H1 (cell line): ENCODE measurements at regions not wholly inside any gene's neighbourhood (a gene's known extent, or its start where the extent isn't known, plus 50 kb on each side); places are given as distances from the start of the nearest gene placed in this dataset.

Source experiments
- CTCF ChIA-PET: fragments of 300-600 bp; sonication (Branson Sonifier 250); formaldehyde crosslinking; loops from one replicate; lab custom pipeline; 2021; ENCODE audit not compliant: partially characterized antibody; lab: Charles Lee
- POLR2A ChIA-PET: fragments of 300-600 bp; sonication (Branson Sonifier 250); formaldehyde crosslinking; loops from one replicate; lab custom pipeline; 2021; ENCODE audit warnings: inconsistent platforms; ENCODE audit not compliant: partially characterized antibody; lab: Charles Lee
- DNase-seq, 2 experiments: peaks; one replicate each; pipeline versions ENCODE4 v3.0.0 to v3.0.0-alpha.2; 2010 to 2022; ENCODE audit warnings: low spot score in 2 of 2, low read depth in 1 of 2, mixed read lengths in 1 of 2
- FAIRE-seq: peaks from 2 replicates; lab custom pipeline; 2011; peaks lifted over from hg19 to GRCh38; lab: Jason Lieb, UNC
- H2AFZ ChIP-seq: 2 replicates; pipeline ENCODE4 v1.8.1; 2012; ENCODE audit warnings: low read length, inconsistent platforms
- H2AK5ac ChIP-seq: 2 replicates; pipeline ENCODE4 v1.6.1; 2013; ENCODE audit warnings: low read depth, low read length
- H2BK120ac ChIP-seq: replicated peaks from 2 replicates; pipeline ENCODE3; 2013; ENCODE audit warnings: low read depth, low read length, inconsistent platforms
- H2BK12ac ChIP-seq: 2 replicates; pipeline ENCODE4 v1.6.1; 2013; ENCODE audit warnings: low read depth, low read length
- H2BK15ac ChIP-seq: 2 replicates; pipeline ENCODE4 v1.6.1; 2013; ENCODE audit warnings: low read length
- H2BK20ac ChIP-seq: 2 replicates; pipeline ENCODE4 v1.6.1; 2013; ENCODE audit warnings: low read length
- H2BK5ac ChIP-seq: 2 replicates; pipeline ENCODE4 v1.6.1; 2013; ENCODE audit warnings: low read depth, low read length
- H3K14ac ChIP-seq: 2 replicates; pipeline ENCODE4 v1.6.1; 2013; ENCODE audit warnings: inconsistent platforms; ENCODE audit not compliant: insufficient read length
- H3K18ac ChIP-seq: 2 replicates; pipeline ENCODE4 v1.6.1; 2013; ENCODE audit warnings: low read length; ENCODE audit errors: extremely low read depth
- H3K23ac ChIP-seq: 2 replicates; pipeline ENCODE4 v1.6.1; 2013; ENCODE audit warnings: inconsistent platforms; ENCODE audit not compliant: insufficient read length
- H3K23me2 ChIP-seq: 2 replicates; pipeline ENCODE4 v1.6.1; 2013; ENCODE audit warnings: low read depth, low read length
- H3K27ac ChIP-seq: 2 replicates; pipeline ENCODE4 v1.6.1; 2011; ENCODE audit warnings: low read depth, low read length, inconsistent platforms
- H3K27me3 ChIP-seq, 4 experiments: replicated peaks in 1 of 4; 1 replicate in 1 of 4; 2 replicates in 3 of 4; pipeline versions ENCODE4 v1.6.1 to v1.8.1; 2011 to 2013; ENCODE audit warnings: low read length in 3 of 4, mild to moderate bottlenecking in 3 of 4, inconsistent platforms in 2 of 4, mixed read lengths in 2 of 4, moderate library complexity in 1 of 4; ENCODE audit not compliant: control insufficient read depth in 3 of 4, insufficient read depth in 3 of 4; ENCODE audit errors: extremely low read depth in 1 of 4
- H3K36me3 ChIP-seq, 4 experiments: 2 replicates each; pipeline versions ENCODE4 v1.6.1 to v1.8.1; 2011 to 2013; ENCODE audit warnings: mild to moderate bottlenecking in 4 of 4, low read length in 3 of 4, moderate library complexity in 2 of 4, control low read depth in 1 of 4, inconsistent platforms in 1 of 4; ENCODE audit not compliant: insufficient read depth in 4 of 4, control insufficient read depth in 2 of 4
- H3K4ac ChIP-seq: replicated peaks from 2 replicates; pipeline ENCODE3; 2013; ENCODE audit warnings: low read length, low read depth, mixed read lengths, inconsistent platforms; ENCODE audit not compliant: insufficient read length
- H3K4me1 ChIP-seq, 4 experiments: replicated peaks in 1 of 4; 1 replicate in 1 of 4; 2 replicates in 3 of 4; pipeline versions ENCODE4 v1.6.1 to v1.8.1; 2011 to 2013; ENCODE audit warnings: low read length in 3 of 4, inconsistent platforms in 2 of 4, mixed read lengths in 1 of 4; ENCODE audit not compliant: insufficient read depth in 4 of 4, control insufficient read depth in 3 of 4
- H3K4me2 ChIP-seq, 2 experiments: 2 replicates each; pipeline versions ENCODE4 v1.6.1 to v1.8.1; 2011 to 2013; ENCODE audit warnings: low read depth in 2 of 2, low read length in 2 of 2, control low read depth in 1 of 2, inconsistent platforms in 1 of 2, mild to moderate bottlenecking in 1 of 2; ENCODE audit not compliant: insufficient read depth in 1 of 2
- H3K4me3 ChIP-seq, 4 experiments: fragments of 200-600, 300-600 bp in 1 of 4; sonication (generic), shearing (Covaris generic), sonication (Bioruptor Twin) in 1 of 4; 2 replicates each; pipeline versions ENCODE4 v1.5.1 to v1.8.1; 2011 to 2016; ENCODE audit warnings: low read length in 4 of 4, low read depth in 3 of 4, control low read depth in 2 of 4, inconsistent platforms in 2 of 4, mild to moderate bottlenecking in 2 of 4, mixed read lengths in 1 of 4, moderate library complexity in 1 of 4; ENCODE audit not compliant: insufficient read depth in 2 of 4; ENCODE audit errors: extremely low read depth in 1 of 4
- H3K56ac ChIP-seq: replicated peaks from 2 replicates; pipeline ENCODE3; 2013; ENCODE audit warnings: low read depth, mild to moderate bottlenecking, mixed read lengths, low read length, inconsistent platforms; ENCODE audit not compliant: insufficient read length
- H3K79me1 ChIP-seq: 2 replicates; pipeline ENCODE4 v1.6.1; 2013; ENCODE audit warnings: low read depth, low read length, control low read depth
- H3K79me2 ChIP-seq, 2 experiments: 2 replicates each; pipeline versions ENCODE4 v1.6.1 to v1.8.1; 2012 to 2013; ENCODE audit warnings: low read length in 2 of 2, mild to moderate bottlenecking in 2 of 2, inconsistent platforms in 1 of 2; ENCODE audit not compliant: insufficient read depth in 2 of 2, control insufficient read depth in 1 of 2
- H3K9ac ChIP-seq, 4 experiments: replicated peaks in 1 of 4; 1 replicate in 1 of 4; 2 replicates in 3 of 4; pipeline versions ENCODE4 v1.6.1 to v1.8.1; 2011 to 2013; ENCODE audit warnings: low read depth in 3 of 4, low read length in 3 of 4, control low read depth in 2 of 4, mild to moderate bottlenecking in 2 of 4, moderate library complexity in 2 of 4, inconsistent platforms in 1 of 4; ENCODE audit errors: extremely low read depth in 1 of 4
- H3K9me3 ChIP-seq, 2 experiments: 2 replicates each; pipeline versions ENCODE4 v1.6.1 to v1.8.1; 2012 to 2013; ENCODE audit warnings: mild to moderate bottlenecking in 2 of 2, moderate library complexity in 2 of 2, control low read depth in 1 of 2, inconsistent platforms in 1 of 2, low read depth in 1 of 2, low read length in 1 of 2, mixed read lengths in 1 of 2; ENCODE audit not compliant: insufficient read depth in 2 of 2
- H4K20me1 ChIP-seq, 2 experiments: replicated peaks in 1 of 2; 2 replicates each; pipeline versions ENCODE3 to v1.8.1; 2011 to 2013; ENCODE audit warnings: inconsistent platforms in 2 of 2, low read length in 2 of 2, mild to moderate bottlenecking in 1 of 2; ENCODE audit not compliant: insufficient read depth in 2 of 2, control insufficient read depth in 1 of 2
- H4K5ac ChIP-seq: 2 replicates; pipeline ENCODE4 v1.6.1; 2013; ENCODE audit warnings: low read length, low read depth, mixed read lengths, inconsistent platforms; ENCODE audit not compliant: insufficient read length
- H4K8ac ChIP-seq: 2 replicates; pipeline ENCODE4 v1.8.0; 2013; ENCODE audit warnings: mild to moderate bottlenecking, moderate library complexity, low read length, inconsistent platforms; ENCODE audit not compliant: insufficient read depth; ENCODE audit errors: extremely low read depth
- H4K91ac ChIP-seq: replicated peaks from 2 replicates; pipeline ENCODE3; 2013; ENCODE audit warnings: low read length, mixed read lengths, inconsistent platforms; ENCODE audit not compliant: insufficient read length
- ASH2L ChIP-seq: fragments of 200-600, 300-600 bp; sonication (generic); IDR thresholded peaks from one replicate; pipeline ENCODE4 v1.7.1; 2017; ENCODE audit warnings: low read length
- BACH1 ChIP-seq: IDR thresholded peaks from 2 replicates; pipeline ENCODE4 v1.6.1; 2012; ENCODE audit warnings: low read length, improper control_type of control experiment
- BCL11A ChIP-seq, 2 experiments: IDR thresholded peaks; one replicate each; pipeline ENCODE4 v1.6.1; 2011; ENCODE audit warnings: low read depth in 2 of 2, low read length in 2 of 2, mild to moderate bottlenecking in 2 of 2
- CBX8 ChIP-seq: fragments of 300-800, 300-1000 bp; sonication (generic); IDR thresholded peaks from 2 replicates; pipeline ENCODE4 v1.7.1; 2016; ENCODE audit warnings: low read depth, low read length, borderline replicate concordance
- E2F6 ChIP-seq: IDR thresholded peaks from 2 replicates; pipeline ENCODE4 v1.6.1; 2012; ENCODE audit warnings: inconsistent platforms
- EGR1 ChIP-seq: IDR thresholded peaks from 2 replicates; pipeline ENCODE4 v1.6.1; 2011; ENCODE audit warnings: low read depth, low read length, borderline replicate concordance
- EZH2 ChIP-seq: fragments of 200-600 bp; sonication (generic); IDR thresholded peaks from 2 replicates; pipeline ENCODE4 v1.7.1; 2012; ENCODE audit warnings: low read depth, mild to moderate bottlenecking, moderate library complexity, low read length, inconsistent platforms; ENCODE audit not compliant: severe bottlenecking
- KDM4A ChIP-seq: IDR thresholded peaks from one replicate; pipeline ENCODE4 v1.7.1; 2012; ENCODE audit warnings: low read depth, mild to moderate bottlenecking, moderate library complexity, low read length, inconsistent platforms; ENCODE audit not compliant: severe bottlenecking
- NANOG ChIP-seq: IDR thresholded peaks from 2 replicates; pipeline ENCODE4 v1.6.1; 2011; ENCODE audit warnings: low read length, low read depth, mild to moderate bottlenecking, inconsistent platforms; ENCODE audit not compliant: insufficient read depth, poor library complexity, severe bottlenecking
- POLR2AphosphoS5 ChIP-seq: IDR thresholded peaks from 2 replicates; pipeline ENCODE4 v1.6.1; 2011; ENCODE audit warnings: low read depth, low read length
- SAP30 ChIP-seq: fragments of 300-600 bp; sonication (generic); IDR thresholded peaks from 2 replicates; pipeline ENCODE4 v1.7.1; 2012; ENCODE audit warnings: low read length, moderate library complexity, mild to moderate bottlenecking, inconsistent platforms; ENCODE audit not compliant: insufficient read depth, insufficient replicate concordance
- SIRT6 ChIP-seq: IDR thresholded peaks from one replicate; pipeline ENCODE4 v1.7.1; 2012; ENCODE audit warnings: low read length, inconsistent platforms
- SRF ChIP-seq: IDR thresholded peaks from 2 replicates; pipeline ENCODE4 v1.6.1; 2011; ENCODE audit warnings: mild to moderate bottlenecking, low read depth, low read length, moderate library complexity
- TBP ChIP-seq: IDR thresholded peaks from 2 replicates; pipeline ENCODE4 v1.6.1; 2011; ENCODE audit warnings: low read depth, low read length, improper control_type of control experiment
- YY1 ChIP-seq: IDR thresholded peaks from 2 replicates; pipeline ENCODE4 v1.6.1; 2011; ENCODE audit warnings: low read depth, mild to moderate bottlenecking, low read length
- WGBS, 2 experiments: shearing (Covaris generic) in 1 of 2; methylation state at CpG; one replicate each; pipeline versions ENCODE4 v1.1.6 to v1.1.7; 2013 to 2015; ENCODE audit warnings: low lambda C conversion rate in 2 of 2, mixed read lengths in 2 of 2, inconsistent platforms in 1 of 2, low coverage in 1 of 2, missing lambda C conversion rate in 1 of 2; ENCODE audit not compliant: insufficient replicate concordance in 2 of 2, insufficient coverage in 1 of 2, insufficient read length in 1 of 2; ENCODE audit errors: extremely low coverage in 1 of 2, missing lambda C conversion rate in 1 of 2; 5-methylcytosine and 5-hydroxymethylcytosine counted together

GRCh38 chrY:19148783-19149182 is 375.2 kb upstream of the HSFY2 start:
- no peak for FAIRE-seq
- no peak overlapping the region for H3K18ac ChIP-seq
- no peak for TF ChIP-seq EGR1
- no peak for TF ChIP-seq E2F6
- TF ChIP-seq EZH2, result no peak
- TF ChIP-seq BACH1, result no peak
- TF ChIP-seq SRF, result no peak
- TF ChIP-seq TBP, result no peak
- TF ChIP-seq BCL11A (IDR thresholded peaks at IDR 0.05; ENCODE audit: low read depth in 2 of 2, low read length in 2 of 2), result no peak
- no peak for TF ChIP-seq NANOG
- no peak for TF ChIP-seq CBX8
- TF ChIP-seq SIRT6, result no peak
- no peak for TF ChIP-seq SAP30
- no peak for TF ChIP-seq POLR2AphosphoS5
- no peak for TF ChIP-seq ASH2L
- TF ChIP-seq KDM4A, result no peak
- TF ChIP-seq YY1, result no peak

More at GRCh38 chrY:19148783-19149182, 375.2 kb upstream of the HSFY2 start:
- H3K36me3 ChIP-seq, result no peaks in the 10 kb centered on the region
- no peak overlapping the region for H3K56ac ChIP-seq
- 0 out of 4 replicates have a peak, but pooled peaks cover 0 to 3% of the 10 kb centered on the region in 2 experiments for H3K9me3 ChIP-seq
- H3K14ac ChIP-seq, result no peak overlapping the region
- no peak overlapping the region for H3K27ac ChIP-seq
- ChIA-PET CTCF (no interaction called here), POLR2A (no interaction called here)
- no peak overlapping the region for H2AK5ac ChIP-seq
- H3K27me3 ChIP-seq, result no peaks in the 10 kb centered on the region
- no peak overlapping the region for H2BK15ac ChIP-seq
- no peaks in the 10 kb centered on the region for H4K20me1 ChIP-seq
- no peak overlapping the region for H3K9ac ChIP-seq
- H3K4me1 ChIP-seq, result peaks cover 0 to 10% (median 7%) of the 10 kb centered on the region in 4 experiments; a peak in 3 of 7 replicates
- WGBS, 2 experiments, result 97% methylated on average over 3 of the region's 4 CpGs; no CpG with 5 or more reads in 1 of the 2 experiments
- no peaks in the 10 kb centered on the region for H3K79me2 ChIP-seq
- no peak overlapping the region for H3K4ac ChIP-seq
- H2BK120ac ChIP-seq, result no peak overlapping the region
- no peak overlapping the region for H2AFZ ChIP-seq
- no peak overlapping the region for H2BK5ac ChIP-seq
- no peaks in the 10 kb centered on the region for H3K79me1 ChIP-seq
- DNase-seq, result no peak
- no peaks in the 10 kb centered on the region for H3K23me2 ChIP-seq
- no peak overlapping the region for H4K91ac ChIP-seq
- H4K8ac ChIP-seq, result no peak overlapping the region
- no peak overlapping the region for H2BK20ac ChIP-seq
- no peak overlapping the region for H2BK12ac ChIP-seq
- H3K23ac ChIP-seq, result no peak overlapping the region
- no peak overlapping the region for H3K4me3 ChIP-seq
- no peak overlapping the region for H3K4me2 ChIP-seq
- H4K5ac ChIP-seq, result no peak overlapping the region
